A673 (cell line): ENCODE measurements at regions not wholly inside any gene's neighbourhood (a gene's known extent, or its start where the extent isn't known, plus 50 kb on each side); places are given as distances from the start of the nearest gene placed in this dataset.
A peak's percentile ranks its signal among the peaks of the same experiment; 100 is the strongest.

Source experiments
- BruUV-seq: library from RNA; stranded (reverse); fragments of 400-500 nt; replicated peaks from 2 replicates; lab custom pipeline; 2021; lab: Mats Ljungman, UMichigan
- CTCF ChIA-PET: fragments of 300-600 bp; sonication (Branson Sonifier 250); formaldehyde crosslinking; loops from one replicate; lab custom pipeline; 2022; ENCODE audit warnings: antibody characterized with exemption; lab: Charles Lee
- POLR2A ChIA-PET: fragments of 300-600 bp; sonication (Branson Sonifier 250); formaldehyde crosslinking; loops from one replicate; lab custom pipeline; 2022; ENCODE audit warnings: antibody characterized with exemption; ENCODE audit not compliant: low non-redundant PET; lab: Charles Lee
- DNase-seq: peaks from one replicate; pipeline ENCODE4 v3.0.0-alpha.2; 2015; ENCODE audit warnings: low spot score
- H3K27ac ChIP-seq: fragments of 200-600 bp; sonication (generic); 2 replicates; pipeline ENCODE4 v1.5.1; 2016; ENCODE audit warnings: mixed run types, low read depth, mild to moderate bottlenecking, mixed read lengths, antibody characterized with exemption, low read length; ENCODE audit not compliant: poor library complexity, severe bottlenecking
- H3K27me3 ChIP-seq: fragments of 200-600 bp; sonication (generic); replicated peaks from 2 replicates; pipeline ENCODE4 v1.6.1; 2017; ENCODE audit warnings: mixed run types, low read depth, mild to moderate bottlenecking, mixed read lengths, antibody characterized with exemption, low read length; ENCODE audit not compliant: insufficient read depth, poor library complexity
- H3K36me3 ChIP-seq: fragments of 200-600 bp; sonication (generic); 2 replicates; pipeline ENCODE4 v1.6.1; 2016; ENCODE audit warnings: mixed run types, mild to moderate bottlenecking, mixed read lengths, antibody characterized with exemption, low read length; ENCODE audit not compliant: insufficient read depth, poor library complexity, severe bottlenecking
- H3K4me1 ChIP-seq: fragments of 200-600 bp; sonication (generic); 2 replicates; pipeline ENCODE4 v1.6.1; 2017; ENCODE audit warnings: mixed run types, mild to moderate bottlenecking, mixed read lengths, antibody characterized with exemption, low read length; ENCODE audit not compliant: insufficient read depth, poor library complexity, severe bottlenecking
- H3K4me3 ChIP-seq: fragments of 200-600 bp; sonication (generic); 2 replicates; pipeline ENCODE4 v1.5.1; 2016; ENCODE audit warnings: low read depth, mixed run types, mild to moderate bottlenecking, mixed read lengths, low read length; ENCODE audit not compliant: poor library complexity, severe bottlenecking
- H3K9me3 ChIP-seq: fragments of 200-600 bp; sonication (generic); 2 replicates; pipeline ENCODE4 v1.6.1; 2016; ENCODE audit warnings: mixed run types, low read depth, mild to moderate bottlenecking, mixed read lengths, antibody characterized with exemption, low read length; ENCODE audit not compliant: poor library complexity, severe bottlenecking
- EZH2 ChIP-seq: fragments of 200-600 bp; sonication (generic); IDR thresholded peaks from 2 replicates; pipeline ENCODE4 v1.6.1; 2017; ENCODE audit warnings: borderline replicate concordance, low read depth, mild to moderate bottlenecking, mixed read lengths, antibody characterized with exemption, low read length; ENCODE audit not compliant: poor library complexity, severe bottlenecking
- intact Hi-C: fragments of 100-400 bp; cut with micrococcal nuclease; formaldehyde crosslinking; loops from one replicate; pipeline ENCODE4 v1.10.0; 2022; ENCODE audit not compliant: unreplicated experiment
- TF ChIP-seq, protein P1 (sequence below): fragments of 300-800, 200-600 bp; sonication (generic); conservative IDR thresholded peaks from 2 replicates; pipeline ENCODE4 v1.5.1; 2017; ENCODE audit warnings: low read depth, mild to moderate bottlenecking, antibody characterized with exemption, low read length, moderate library complexity, mixed read lengths

GRCh38 chr2:210816769-210817168 is 260.4 kb downstream of the CPS1 start:
- intact Hi-C loops: no loop called here
- no peak for DNase-seq
- BruUV-seq: no TSS peak
- Histone ChIP-seq H3K9me3 (no peaks in the 10 kb centered on the region), H3K27ac (no peak overlapping the region), H3K27me3 (no peaks in the 10 kb centered on the region), H3K4me3 (no peak overlapping the region), H3K36me3 (no peaks in the 10 kb centered on the region), H3K4me1 (no peaks in the 10 kb centered on the region)
- CTCF ChIA-PET: no interaction called here
- POLR2A ChIA-PET: no interaction called here
- TF ChIP-seq, protein P1, sequence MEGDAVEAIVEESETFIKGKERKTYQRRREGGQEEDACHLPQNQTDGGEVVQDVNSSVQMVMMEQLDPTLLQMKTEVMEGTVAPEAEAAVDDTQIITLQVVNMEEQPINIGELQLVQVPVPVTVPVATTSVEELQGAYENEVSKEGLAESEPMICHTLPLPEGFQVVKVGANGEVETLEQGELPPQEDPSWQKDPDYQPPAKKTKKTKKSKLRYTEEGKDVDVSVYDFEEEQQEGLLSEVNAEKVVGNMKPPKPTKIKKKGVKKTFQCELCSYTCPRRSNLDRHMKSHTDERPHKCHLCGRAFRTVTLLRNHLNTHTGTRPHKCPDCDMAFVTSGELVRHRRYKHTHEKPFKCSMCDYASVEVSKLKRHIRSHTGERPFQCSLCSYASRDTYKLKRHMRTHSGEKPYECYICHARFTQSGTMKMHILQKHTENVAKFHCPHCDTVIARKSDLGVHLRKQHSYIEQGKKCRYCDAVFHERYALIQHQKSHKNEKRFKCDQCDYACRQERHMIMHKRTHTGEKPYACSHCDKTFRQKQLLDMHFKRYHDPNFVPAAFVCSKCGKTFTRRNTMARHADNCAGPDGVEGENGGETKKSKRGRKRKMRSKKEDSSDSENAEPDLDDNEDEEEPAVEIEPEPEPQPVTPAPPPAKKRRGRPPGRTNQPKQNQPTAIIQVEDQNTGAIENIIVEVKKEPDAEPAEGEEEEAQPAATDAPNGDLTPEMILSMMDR: no peak

DNA sequence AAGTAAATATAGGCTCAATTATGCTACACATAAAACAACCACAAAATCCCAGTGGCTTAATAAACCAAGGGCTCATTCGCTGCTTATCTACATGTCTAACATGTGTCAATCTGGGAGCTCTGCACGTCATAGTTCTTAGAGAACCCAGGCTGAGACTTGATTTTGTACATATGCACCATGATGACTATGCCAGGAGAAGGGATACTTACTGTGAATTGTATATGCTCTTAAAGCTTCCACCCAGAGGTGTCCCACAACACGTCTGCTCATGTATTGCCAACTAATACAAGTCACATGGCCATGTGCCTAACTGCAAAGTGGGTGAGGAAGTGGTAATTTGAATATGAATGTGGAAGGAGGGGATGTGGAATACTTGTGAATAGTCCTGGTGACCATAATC is 262.1 kb downstream of the CPS1 start:
- no peak overlapping the region for H3K4me3 ChIP-seq

GRCh38 chr2:210833403-210833802 is 277.0 kb downstream of the CPS1 start:
- CTCF ChIA-PET: no interaction called here
- POLR2A ChIA-PET: no interaction called here
- Histone ChIP-seq H3K36me3 (no peaks in the 10 kb centered on the region), H3K27me3 (no peaks in the 10 kb centered on the region), H3K27ac (no peak overlapping the region), H3K4me3 (no peak overlapping the region), H3K4me1 (no peaks in the 10 kb centered on the region), H3K9me3 (no peaks in the 10 kb centered on the region)
- no peak for DNase-seq
- intact Hi-C loops: no loop called here
- BruUV-seq: no TSS peak
- no peak for TF ChIP-seq EZH2

More for the DNA sequence above, 262.1 kb downstream of the CPS1 start:
- Histone ChIP-seq H3K9me3 (no peaks in the 10 kb centered on the region), H3K27me3 (no peaks in the 10 kb centered on the region), H3K27ac (no peak overlapping the region), H3K36me3 (no peaks in the 10 kb centered on the region), H3K4me1 (no peaks in the 10 kb centered on the region)
- CTCF ChIA-PET: no interaction called here
- intact Hi-C loops: no loop called here
- TF ChIP-seq EZH2: no peak
- TF ChIP-seq, protein P1: no peak
- POLR2A ChIA-PET: no interaction called here
- no TSS peak for BruUV-seq
- no peak for DNase-seq

GRCh38 chr2:210839034-210839433 is 282.6 kb downstream of the CPS1 start:
- Histone ChIP-seq H3K27ac (no peak overlapping the region), H3K4me1 (no peaks in the 10 kb centered on the region), H3K4me3 (no peak overlapping the region), H3K27me3 (no peaks in the 10 kb centered on the region), H3K9me3 (no peaks in the 10 kb centered on the region), H3K36me3 (no peaks in the 10 kb centered on the region)
- TF ChIP-seq, protein P1: no peak
- no peak for TF ChIP-seq EZH2
- intact Hi-C loops: no loop called here
- ChIA-PET CTCF (no interaction called here), POLR2A (no interaction called here)
- no TSS peak for BruUV-seq
- DNase-seq: peak; percentile 12
